PFSK-1 (cell line): ENCODE measurements at regions not wholly inside any gene's neighbourhood (a gene's known extent, or its start where the extent isn't known, plus 50 kb on each side); places are given as distances from the start of the nearest gene placed in this dataset.

Experiments used
- SIN3A ChIP-seq: IDR thresholded peaks from 2 replicates; pipeline ENCODE4 v1.6.1; 2012; ENCODE audit warnings: mild to moderate bottlenecking, low read length, moderate library complexity, borderline replicate concordance; ENCODE audit not compliant: insufficient read depth
- TF ChIP-seq, protein P1 (sequence below), 2 experiments: IDR thresholded peaks; 2 replicates each; pipeline versions ENCODE4 v1.6.1 to v1.8.0; 2011 to 2012; ENCODE audit warnings: low read depth in 2 of 2, low read length in 2 of 2, control low read depth in 1 of 2, inconsistent platforms in 1 of 2, mild to moderate bottlenecking in 1 of 2, moderate library complexity in 1 of 2; ENCODE audit not compliant: insufficient read depth in 1 of 2

DNA sequence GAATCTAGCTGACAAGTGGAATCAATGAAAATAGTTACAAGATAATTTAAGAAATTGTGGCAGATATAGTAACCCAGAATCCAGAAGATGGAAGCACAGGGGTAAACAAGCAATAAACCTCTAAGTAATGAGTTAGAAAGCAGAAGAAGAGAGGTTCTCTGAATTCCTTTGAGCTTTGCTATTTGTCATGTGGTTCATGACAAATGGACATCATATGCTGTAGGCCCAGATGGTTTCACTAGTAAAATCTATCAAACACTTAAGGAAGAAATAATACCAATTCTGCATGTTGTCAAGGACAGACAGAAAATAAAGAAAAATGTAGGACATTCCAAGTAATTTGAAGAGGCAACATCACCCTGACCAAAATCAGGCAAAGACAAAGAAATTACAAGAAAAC lies 480.8 kb upstream of the INTU start:
- TF ChIP-seq, protein P1, sequence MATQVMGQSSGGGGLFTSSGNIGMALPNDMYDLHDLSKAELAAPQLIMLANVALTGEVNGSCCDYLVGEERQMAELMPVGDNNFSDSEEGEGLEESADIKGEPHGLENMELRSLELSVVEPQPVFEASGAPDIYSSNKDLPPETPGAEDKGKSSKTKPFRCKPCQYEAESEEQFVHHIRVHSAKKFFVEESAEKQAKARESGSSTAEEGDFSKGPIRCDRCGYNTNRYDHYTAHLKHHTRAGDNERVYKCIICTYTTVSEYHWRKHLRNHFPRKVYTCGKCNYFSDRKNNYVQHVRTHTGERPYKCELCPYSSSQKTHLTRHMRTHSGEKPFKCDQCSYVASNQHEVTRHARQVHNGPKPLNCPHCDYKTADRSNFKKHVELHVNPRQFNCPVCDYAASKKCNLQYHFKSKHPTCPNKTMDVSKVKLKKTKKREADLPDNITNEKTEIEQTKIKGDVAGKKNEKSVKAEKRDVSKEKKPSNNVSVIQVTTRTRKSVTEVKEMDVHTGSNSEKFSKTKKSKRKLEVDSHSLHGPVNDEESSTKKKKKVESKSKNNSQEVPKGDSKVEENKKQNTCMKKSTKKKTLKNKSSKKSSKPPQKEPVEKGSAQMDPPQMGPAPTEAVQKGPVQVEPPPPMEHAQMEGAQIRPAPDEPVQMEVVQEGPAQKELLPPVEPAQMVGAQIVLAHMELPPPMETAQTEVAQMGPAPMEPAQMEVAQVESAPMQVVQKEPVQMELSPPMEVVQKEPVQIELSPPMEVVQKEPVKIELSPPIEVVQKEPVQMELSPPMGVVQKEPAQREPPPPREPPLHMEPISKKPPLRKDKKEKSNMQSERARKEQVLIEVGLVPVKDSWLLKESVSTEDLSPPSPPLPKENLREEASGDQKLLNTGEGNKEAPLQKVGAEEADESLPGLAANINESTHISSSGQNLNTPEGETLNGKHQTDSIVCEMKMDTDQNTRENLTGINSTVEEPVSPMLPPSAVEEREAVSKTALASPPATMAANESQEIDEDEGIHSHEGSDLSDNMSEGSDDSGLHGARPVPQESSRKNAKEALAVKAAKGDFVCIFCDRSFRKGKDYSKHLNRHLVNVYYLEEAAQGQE (IDR thresholded peaks at IDR 0.05; ENCODE audit: insufficient read depth in 1 of 2, low read depth in 2 of 2, low read length in 2 of 2) = no peak
- no peak for TF ChIP-seq SIN3A
